CD4-positive, alpha-beta T cell treated with Interleukin-4 for 4 hours (primary cell): ENCODE measurements at regions not wholly inside any gene's neighbourhood (a gene's known extent, or its start where the extent isn't known, plus 50 kb on each side); places are given as distances from the start of the nearest gene placed in this dataset.

Source experiments
- DNase-seq: peaks from one replicate; pipeline ENCODE4 v3.0.0-alpha.2; 2020

DNA sequence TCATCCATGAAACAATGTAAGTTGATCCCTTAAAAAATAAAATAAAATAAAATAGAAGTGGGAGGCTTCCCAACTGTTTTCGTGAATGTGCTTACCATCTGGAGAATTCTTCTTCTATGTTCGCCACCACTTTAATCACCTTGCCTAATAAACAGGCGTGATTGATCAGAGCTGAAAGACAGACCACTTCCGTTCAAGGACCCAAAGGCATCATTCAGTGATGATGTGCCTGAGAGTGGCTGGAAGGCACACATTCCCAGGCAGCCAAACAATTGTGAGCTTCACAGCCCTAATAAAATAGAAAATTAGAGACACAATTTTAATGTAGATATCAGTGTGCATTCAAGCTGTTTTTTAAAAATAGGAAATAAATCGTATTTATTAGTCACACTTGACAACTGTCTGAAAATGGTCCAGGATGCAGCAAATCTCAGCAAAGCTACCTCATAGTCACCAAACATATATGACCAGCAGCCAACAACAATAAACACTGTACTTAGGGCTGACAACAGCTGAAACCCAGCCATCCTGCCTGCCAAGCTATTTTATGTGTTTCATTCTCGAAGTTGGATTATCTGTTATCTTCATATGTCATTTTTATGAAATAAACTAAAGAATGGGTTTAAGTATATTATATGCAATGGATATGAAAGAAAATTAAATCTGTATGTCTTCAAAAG is 163.2 kb upstream of the FAM9B start:
- DNase-seq: no peak

DNA sequence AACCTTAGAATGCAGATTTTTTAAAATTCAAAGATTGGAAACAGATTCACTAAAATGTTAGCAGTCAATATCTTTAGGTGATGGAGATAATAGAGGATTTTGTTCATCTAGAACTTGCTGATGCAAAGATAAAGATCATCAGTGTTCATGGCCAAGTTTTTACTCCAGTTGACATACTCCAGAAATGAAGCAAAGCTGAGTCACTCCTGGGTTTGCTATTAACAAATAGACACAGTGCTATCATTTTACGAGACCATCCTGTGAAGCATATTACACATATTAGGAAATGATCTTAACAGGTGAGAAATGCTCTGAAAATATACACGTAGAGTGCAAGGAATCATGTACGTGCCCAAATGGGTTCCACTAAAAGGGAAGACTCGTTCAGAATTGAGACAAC is 170.6 kb upstream of the FAM9B start:
- DNase-seq: no peak

DNA sequence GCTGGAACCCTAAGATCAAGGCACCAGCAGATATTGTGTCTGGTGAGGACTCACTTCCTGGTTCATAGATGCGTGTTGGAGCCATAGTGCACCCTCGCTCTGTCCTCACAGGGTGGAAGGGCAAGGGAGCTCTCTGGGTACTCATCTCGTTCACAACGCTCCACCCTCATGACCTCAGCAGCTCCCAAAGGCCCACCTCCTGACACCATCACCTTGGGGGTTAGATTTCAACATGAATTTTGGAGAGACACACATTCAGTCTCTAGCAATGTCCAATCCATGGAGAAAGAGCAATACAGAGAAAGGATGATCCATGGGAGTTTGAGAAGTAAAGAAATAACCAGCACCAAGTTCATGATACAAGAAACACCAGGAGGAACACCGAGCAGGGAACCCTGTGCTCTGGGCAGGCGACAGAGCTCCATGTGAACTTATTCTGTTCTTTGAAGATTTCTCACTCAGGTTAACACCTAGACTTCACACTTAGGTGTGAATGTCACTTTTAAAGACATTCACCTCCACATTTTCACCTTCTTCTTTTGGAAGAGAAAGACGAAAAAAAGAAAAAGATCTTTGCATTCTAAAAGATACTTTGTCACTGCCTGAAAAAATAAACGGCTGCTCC is 171.8 kb upstream of the FAM9B start:
- no peak for DNase-seq

DNA sequence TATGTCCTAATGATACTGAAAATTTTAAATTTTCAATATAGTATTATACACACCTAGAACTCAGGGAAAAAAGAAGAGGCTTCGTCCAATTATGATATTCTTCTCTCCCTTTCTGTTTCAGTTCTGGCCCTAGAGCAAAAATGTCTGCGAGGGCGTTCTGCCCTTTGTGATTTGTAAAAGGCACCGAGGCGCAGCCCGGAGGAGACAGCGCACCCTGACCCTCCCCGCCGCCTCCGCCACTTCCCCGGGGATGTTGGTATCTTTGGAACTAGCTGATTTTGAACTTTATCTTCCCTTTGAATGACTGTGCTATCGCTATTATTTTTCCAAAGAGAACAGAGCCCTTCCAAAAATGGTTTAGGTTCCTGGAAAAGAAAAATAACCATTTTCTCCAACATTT is 173.2 kb upstream of the FAM9B start:
- no peak for DNase-seq

DNA sequence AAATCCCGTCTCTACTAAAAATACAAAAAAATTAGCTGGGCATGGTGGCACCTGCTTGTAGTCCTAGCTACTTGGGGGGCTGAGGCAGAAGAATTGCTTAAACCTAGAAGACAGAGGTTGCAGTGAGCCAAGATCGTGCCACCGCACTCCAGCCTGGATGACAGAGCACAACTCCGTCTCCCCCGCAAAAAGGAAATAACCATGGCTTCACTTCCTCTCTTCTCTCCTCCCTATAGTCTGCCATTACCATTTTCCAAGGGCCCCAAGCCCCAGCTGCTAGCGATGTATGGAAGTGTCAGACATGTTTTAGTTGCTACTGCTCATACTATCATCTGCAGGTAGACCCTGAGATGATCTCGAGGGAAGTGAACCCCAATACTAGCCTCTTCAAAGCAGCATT is 177.3 kb upstream of the FAM9B start:
- no peak for DNase-seq

DNA sequence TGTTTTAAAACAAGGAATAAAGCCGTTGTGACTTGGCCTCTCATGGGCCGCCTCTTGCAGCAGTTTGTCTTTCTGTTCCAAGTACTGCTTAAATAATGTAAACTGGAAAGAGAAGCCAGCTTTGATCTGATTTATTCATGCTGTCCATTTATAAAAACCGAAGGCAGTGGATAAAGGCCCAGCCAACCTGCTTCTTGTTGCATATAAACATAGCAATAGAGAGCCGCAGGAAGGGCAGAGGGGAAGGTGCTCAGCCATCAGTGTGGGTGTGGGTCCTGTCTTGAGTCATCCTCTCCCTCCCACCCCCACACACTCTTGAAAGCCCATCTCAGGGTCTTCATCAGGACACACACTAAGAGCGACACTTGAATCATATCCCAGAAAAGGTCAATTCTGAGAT is 187.9 kb upstream of the FAM9B start:
- no peak for DNase-seq

DNA sequence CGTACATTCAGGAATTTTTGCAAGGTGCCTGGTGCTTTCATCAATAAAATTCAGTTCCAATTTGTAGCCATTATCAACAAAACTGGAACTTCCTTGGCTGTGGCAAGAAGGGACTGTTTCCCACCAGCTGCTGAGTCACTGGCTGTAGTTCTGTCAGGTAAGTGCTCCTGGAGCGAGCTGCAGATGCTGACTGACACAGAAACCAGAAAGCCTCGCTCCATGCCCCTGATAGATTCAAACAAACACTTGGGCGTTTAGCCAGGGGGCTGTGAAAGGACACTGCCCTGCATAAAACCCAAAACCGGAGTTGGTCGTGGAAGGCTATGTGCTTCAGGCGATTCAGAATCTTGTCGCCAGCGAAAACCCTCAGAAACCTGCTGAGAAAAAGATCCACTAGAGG is 188.4 kb upstream of the FAM9B start:
- no peak for DNase-seq

DNA sequence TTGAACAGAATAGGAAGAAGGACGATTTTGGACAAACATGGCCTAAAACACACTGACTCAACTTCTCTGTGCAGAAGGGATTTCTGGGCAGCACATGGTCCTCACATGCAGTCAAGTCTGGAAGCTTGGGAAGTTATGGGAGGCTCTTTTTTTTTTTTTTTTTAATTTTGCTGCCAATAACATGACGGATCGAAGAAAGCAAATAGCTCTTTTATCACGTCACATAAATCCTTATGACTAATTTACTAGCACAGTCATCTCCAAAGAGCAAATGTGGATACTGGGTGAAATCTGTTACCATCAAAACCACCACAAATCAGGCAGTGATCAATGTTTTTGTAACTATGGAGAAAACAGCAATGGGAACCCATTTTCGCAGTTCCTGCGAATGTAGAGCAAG is 193.3 kb upstream of the FAM9B start:
- DNase-seq: no peak

DNA sequence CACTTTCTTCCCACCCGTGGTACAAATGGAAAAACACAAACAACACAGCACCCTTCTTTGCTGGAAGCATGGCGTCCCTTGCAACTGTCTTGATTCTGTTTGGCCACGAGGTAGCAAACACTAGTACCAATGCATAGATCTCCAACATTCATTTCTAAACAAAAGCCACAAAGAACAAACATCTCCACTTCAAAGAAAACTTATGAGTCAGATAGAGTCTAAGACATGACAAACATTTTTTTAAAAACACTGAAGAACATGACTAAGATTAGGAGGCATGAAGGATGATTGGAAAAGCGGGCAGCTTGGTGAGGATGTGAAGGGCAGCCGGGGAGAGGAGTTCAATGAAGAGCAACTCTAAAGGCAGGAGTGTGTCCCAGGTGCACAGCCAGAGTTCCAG is 197.6 kb upstream of the FAM9B start:
- no peak for DNase-seq

DNA sequence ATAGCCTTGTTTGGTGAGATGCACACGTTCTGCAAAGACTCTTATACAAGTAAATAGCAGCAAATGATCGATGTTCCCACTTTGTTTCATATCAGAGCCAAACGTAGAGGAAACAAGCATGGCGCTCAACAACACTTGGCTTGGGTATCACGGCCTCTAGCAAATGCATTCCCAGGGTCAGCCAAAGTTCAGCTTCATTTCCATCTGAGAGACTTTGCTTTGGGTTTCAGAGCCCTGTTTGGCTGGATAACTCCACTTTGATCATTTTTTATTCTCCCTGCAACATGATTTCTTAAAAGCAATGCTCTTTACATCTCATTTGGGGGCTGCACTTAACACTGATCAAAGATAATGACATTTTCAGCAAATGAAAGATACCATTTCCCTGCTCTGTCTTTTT is 199.2 kb upstream of the FAM9B start:
- DNase-seq: no peak

DNA sequence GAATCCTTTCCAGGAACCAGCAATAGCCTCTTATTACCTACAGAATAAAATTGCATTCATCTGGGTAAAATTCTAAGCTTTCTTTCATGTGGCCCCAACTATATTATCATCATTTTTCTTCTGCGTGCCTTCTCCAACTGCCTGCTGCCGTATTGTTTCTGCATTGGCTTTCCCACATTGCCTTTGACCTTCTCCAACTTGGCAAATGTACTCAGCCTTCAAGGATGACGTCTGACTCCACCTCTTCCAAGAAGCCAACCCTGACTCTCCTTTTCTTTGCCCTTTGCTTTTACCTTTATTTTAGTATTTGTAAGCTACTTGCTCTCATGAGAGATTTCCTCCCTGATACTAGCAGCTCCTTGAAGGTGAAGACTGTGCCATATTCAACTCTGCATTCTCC is 200.4 kb upstream of the FAM9B start:
- no peak for DNase-seq

DNA sequence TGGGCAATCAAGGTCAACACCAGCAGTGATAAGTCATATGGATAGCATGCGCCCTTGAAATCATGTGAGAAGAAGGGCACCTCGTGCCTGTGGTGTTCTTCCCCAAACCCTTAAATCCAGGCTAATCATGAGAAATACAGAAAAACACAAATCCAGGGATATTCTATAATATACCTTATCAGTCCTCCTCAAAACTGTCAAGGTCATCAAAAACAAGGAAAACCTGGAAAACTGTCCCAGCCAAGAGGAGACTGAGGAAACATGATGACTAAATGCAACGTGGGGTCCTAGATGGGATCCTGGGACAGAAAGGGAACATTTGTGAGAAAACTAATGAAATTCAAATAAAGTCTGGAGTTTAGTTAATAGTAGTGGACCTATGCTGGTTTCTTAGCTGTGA is 201.8 kb upstream of the FAM9B start:
- no peak for DNase-seq

DNA sequence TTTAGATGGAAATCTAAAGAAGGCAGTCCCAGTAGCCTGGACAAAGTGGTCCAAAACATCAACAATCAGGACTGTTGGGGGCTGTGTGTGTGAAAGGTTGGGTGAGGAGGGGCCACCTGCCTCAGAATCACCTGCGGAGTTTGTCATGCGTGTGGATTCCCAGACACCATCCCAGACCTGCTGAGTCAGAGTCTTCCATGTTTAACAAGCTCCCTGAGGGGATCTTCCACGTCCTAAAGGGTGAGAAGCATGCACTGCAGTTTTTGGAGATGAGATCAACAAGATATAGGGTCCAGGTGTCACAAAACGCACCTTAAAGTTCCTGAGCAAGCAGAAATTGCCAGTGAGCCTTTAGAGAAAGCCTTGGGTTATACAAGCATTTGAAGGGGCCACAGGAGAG is 207.0 kb upstream of the FAM9B start:
- DNase-seq: no peak

DNA sequence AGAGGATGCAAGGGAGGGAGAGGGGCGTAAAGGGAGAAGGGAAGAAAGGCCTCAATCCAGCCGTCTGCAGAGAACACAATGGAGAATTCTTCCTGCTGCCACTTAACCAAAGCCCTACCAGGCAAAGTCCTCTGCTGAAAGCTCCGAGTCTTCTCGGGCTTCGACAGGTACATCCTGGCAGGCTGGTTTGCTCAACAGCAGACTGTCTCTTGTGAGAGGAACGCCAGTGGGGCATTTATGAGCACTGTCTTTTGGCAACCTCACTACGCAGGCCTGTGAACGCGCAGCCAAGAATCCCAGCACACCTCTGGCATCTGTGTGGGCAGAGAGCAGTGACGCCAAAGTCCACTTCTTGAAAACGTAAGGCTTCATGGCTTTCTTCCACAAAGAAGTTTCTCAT is 207.5 kb upstream of the FAM9B start:
- DNase-seq: no peak

DNA sequence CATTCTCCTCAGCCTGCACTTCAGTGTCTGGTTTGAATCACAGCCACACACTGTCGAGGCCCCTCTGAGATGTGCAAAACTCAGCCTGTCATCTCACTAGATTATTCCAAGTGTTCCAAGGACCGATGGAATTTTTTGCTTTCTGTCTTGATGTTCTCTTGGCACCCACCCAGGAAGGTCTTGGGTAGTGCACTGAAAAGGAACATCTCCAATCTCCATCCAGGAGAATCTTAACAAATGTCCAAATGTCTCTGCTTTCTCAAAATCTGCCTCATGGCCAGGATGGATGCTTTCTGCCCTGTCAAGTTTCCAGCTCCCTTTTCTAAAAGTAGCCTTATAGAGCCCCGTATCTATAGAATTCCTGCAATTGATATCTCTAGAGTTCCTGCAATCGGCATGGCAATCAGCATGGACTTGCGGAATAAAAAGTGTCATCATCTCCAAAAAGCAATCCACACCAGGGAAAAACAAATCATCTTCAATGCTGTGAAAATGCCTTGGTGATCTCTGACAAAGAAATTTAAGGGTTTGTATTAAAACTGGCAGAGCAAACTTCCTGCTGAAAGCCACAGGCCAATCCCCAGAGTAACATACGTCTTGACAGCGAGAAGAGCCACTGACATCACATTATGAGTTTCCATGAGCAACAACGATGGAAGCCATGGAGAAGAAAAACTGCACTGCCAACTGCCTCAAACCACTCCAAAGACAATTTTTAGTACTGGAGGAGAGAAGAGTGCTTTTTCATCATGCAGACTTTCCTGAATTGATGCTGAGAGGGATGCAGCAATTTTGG is 215.3 kb upstream of the FAM9B start:
- no peak for DNase-seq

DNA sequence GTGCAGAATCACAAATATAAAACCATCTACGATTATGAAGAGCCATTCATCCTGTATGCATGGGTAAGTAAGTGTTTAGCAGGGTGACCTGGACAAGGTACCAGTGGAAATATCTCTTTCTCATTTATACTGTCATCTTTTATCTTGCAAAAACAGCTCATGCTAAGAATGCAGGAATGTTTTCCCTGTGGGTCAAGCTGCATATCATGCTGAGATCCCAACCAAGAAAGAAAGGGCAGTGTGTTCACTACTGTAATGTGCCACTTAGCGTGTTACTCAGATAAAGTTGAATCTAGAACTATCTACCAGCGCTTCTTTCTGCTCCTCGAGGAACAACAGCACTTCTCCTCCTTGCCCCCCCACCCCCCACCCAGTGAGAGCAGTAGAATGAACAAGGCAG is 212.7 kb upstream of the TBL1X start:
- DNase-seq: no peak

DNA sequence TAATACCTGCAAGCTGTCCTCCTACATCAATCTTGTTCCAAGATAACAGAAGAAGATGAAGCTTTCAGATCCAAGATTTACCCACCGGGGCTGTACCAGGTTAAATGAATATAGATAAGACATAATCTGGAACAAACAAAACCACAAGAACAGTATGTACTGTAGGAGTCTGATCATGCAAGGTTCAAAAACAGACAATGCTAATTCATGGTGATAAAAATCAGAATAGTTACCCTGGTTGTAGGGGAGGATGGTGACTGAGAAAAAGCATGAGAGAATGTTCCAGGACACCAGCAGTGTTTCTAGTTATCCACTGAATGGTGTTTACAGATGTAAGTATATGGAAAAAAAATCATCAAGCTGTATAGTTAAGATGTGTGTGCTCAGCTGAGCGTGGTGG is 211.6 kb upstream of the TBL1X start:
- DNase-seq: no peak

DNA sequence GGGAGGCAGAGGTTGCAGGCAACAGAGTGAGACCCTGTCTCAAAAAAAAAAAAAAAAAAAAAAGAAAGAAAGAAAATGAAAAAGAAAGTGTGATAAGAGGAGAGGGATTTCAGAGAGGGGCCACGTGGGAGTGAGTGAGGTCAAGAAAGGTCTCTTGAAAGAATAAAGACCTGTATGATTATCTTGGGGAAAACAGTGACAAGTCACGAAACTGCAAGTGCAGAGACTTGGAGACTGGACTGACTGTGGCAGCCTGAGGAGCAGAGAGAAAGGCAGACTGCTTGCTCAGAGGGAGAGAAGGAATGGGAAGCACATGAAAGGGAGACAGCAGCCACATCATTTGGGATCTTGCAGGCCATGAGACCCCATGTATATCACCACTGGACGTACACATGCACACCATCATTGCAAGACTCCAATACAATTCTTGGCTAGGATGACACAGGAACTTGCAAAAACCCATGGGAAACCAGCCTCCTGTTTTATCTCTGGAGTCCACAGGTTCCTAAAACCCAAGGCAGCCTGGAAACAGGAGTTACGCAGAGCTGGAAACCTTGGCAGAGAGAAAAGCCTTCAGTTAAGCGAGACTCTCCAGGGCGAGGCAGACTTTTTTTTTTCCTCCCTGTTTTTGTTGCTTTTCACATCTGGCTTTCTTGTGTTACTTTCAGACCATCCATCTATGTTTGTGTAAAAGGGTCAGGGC is 207.0 kb upstream of the TBL1X start:
- no peak for DNase-seq

DNA sequence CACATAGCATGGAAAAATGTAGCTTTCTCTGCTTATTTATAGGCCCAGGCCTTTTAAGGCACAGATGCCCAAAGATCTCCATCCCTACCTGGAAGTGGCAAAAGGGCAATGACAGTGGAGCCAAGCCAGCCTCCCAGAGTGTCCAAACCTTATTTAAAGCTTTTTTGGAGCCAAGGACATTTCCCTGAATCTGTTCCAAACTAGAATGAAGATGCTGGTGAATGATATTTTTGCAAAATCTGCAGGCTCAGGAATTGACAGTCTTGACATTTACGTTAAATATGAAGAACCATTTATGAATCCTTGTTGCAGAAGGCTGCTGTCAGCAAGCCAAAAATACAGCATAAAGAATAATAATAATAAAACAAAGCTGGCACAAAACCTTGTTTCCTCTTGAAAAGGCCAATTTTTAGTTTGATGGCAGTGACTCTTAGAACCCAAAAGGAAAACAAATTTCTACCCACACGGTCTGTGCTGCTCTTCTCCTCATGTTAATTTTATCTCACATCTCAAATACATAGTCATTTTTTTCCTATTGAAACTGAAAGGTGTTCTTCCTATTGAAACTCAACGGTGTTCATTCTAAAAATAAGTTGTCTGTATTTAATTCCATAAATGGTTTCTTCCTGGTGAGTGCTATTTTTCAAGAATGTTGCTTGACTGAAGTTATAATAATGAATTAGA is 206.3 kb upstream of the TBL1X start:
- no peak for DNase-seq

DNA sequence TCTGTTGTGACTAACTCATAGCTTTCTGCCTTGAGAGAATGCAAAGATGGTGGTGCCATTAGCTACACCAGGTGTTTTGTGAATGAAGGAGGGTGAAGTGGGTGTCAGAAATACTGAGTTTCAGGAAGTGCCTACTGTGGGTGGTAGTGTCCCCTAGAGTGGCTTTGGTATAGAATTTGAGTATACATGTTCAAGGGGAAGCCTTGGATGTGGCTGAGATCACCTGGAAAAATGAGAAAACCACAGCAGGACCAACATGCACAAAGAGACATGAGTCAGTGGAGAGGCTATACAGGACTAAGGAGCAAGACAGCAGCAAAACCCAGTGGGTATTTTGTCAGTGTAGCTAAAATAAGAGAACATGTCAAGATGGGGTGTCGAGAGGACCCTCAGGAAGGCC is 204.3 kb upstream of the TBL1X start:
- no peak for DNase-seq

DNA sequence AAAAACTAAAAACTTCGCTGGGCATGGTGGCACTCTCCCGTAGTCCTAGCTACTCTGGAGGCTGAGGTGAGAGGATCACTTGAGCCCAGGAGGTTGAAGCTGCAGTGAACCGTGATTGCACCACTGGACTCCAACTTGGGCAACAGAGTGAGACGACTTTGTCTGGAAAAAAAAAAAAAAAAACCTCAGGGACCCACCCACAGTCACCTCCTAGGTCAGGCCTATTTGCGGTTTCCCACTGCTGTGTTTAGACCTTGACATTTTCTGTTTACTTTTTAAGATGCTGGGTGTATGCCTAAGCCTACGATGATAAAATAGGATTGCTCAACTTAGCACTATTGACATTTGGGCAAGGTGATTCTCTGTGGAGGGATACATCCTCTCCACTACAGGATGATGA is 197.4 kb upstream of the TBL1X start:
- DNase-seq: no peak

DNA sequence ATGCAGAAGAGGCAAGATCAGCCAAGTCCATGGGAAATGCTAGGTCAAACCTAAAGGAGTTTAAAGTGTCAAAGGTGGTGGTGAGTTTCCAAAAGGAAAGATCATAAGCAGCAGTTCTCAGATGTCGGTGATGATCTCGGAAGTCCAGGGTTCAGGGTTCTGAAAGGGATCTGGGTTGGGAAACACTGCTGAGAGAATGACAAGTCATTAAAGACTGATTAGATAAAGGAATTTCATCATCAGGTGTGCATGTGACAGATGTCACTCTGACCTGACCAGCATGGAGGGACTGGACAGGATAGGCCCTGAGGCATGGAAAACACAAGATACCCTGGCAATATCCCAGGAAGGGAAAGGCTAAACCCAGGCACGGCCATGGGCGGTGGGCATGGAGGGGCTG is 195.7 kb upstream of the TBL1X start:
- DNase-seq: no peak
